Lung (tissue), 11 donors: ENCODE measurements at regions not wholly inside any gene's neighbourhood (a gene's known extent, or its start where the extent isn't known, plus 50 kb on each side); places are given as distances from the start of the nearest gene placed in this dataset.

Source experiments
- ATAC-seq: fragments of 200-7000 bp; cut with Tn5 transposase; one replicate; pipeline ENCODE4 v1.9.1; 2020; ENCODE audit warnings: moderate number of reproducible peaks; ENCODE audit not compliant: insufficient read depth, low FRiP score
- DNase-seq, 3 donors: peaks; one replicate each; pipeline ENCODE4 v3.0.0-alpha.2; 2013 to 2017
- H3K27ac ChIP-seq, 2 donors: one replicate each; pipeline ENCODE4 v1.5.1; 2013; ENCODE audit warnings: mild to moderate bottlenecking in 2 of 2, moderate library complexity in 2 of 2, control low read depth in 1 of 2, inconsistent platforms in 1 of 2, low read depth in 1 of 2, low read length in 1 of 2
- H3K27me3 ChIP-seq, 3 donors: one replicate each; pipeline ENCODE4 v1.5.1; 2013; ENCODE audit warnings: low read length in 2 of 3; ENCODE audit not compliant: control insufficient read depth in 3 of 3, insufficient read depth in 3 of 3
- H3K36me3 ChIP-seq, 4 donors: one replicate each; pipeline ENCODE4 v1.5.1; 2013; ENCODE audit warnings: low read length in 4 of 4, mild to moderate bottlenecking in 1 of 4, moderate library complexity in 1 of 4; ENCODE audit not compliant: control insufficient read depth in 4 of 4, insufficient read depth in 4 of 4
- H3K4me1 ChIP-seq, 5 donors: one replicate each; pipeline ENCODE4 v1.5.1; 2013; ENCODE audit warnings: low read length in 5 of 5, mild to moderate bottlenecking in 2 of 5, moderate library complexity in 1 of 5; ENCODE audit not compliant: control insufficient read depth in 5 of 5, insufficient read depth in 5 of 5
- H3K4me3 ChIP-seq: one replicate; pipeline ENCODE4 v1.5.1; 2013; ENCODE audit warnings: mild to moderate bottlenecking, control low read depth, moderate library complexity
- H3K9ac ChIP-seq, 2 donors: one replicate each; pipeline ENCODE4 v1.5.1; 2013; ENCODE audit warnings: low read length in 2 of 2, control low read depth in 1 of 2; ENCODE audit not compliant: insufficient read depth in 1 of 2
- H3K9me3 ChIP-seq, 4 donors: one replicate each; pipeline ENCODE4 v1.5.1; 2013; ENCODE audit warnings: low read length in 3 of 4, mild to moderate bottlenecking in 1 of 4, moderate library complexity in 1 of 4; ENCODE audit not compliant: control insufficient read depth in 4 of 4, insufficient read depth in 3 of 4
- CTCF ChIP-seq: IDR thresholded peaks from 2 replicates; pipeline ENCODE4 v1.5.1; 2012; ENCODE audit warnings: mild to moderate bottlenecking; ENCODE audit errors: control extremely low read depth, extremely low read depth
- WGBS, 2 donors: extraction: QIAGEN DNeasy Blood & Tissue Kit; methylation state at CpG; one replicate each; pipeline ENCODE4 v1.1.7; 2013; 5-methylcytosine and 5-hydroxymethylcytosine counted together
- donor health status: control.
- donor health status: control.
- donor health status: Bipolar disorder and iron deficiency.
- donor health status: healthy.
- donor health status: DM: yes; HTN: yes; CAD: no.

- Histone ChIP-seq H3K4me3 (no peak overlapping the region), H3K27me3 (peaks cover 0 to 7% (median 0%) of the 10 kb centered on the region in 3 donors), H3K36me3 (no peaks in the 10 kb centered on the region), H3K9ac (no peak overlapping the region), H3K27ac (no peak overlapping the region), H3K9me3 (peaks cover 0 to 4% (median 0%) of the 10 kb centered on the region in 4 donors), H3K4me1 (no peaks in the 10 kb centered on the region)
- ATAC-seq (no peak), DNase-seq (no peak)
- TF ChIP-seq CTCF: no peak
- 60 to 69% methylated on average over 5 of the region's 5 CpGs for WGBS, 2 donors
Measured at GRCh38 chr1:11380500-11380899, 98.5 kb upstream of the DISP3 start.

- Histone ChIP-seq H3K4me3 (no peak overlapping the region), H3K27ac (no peak overlapping the region), H3K27me3 (peaks cover 0 to 12% (median 0%) of the 10 kb centered on the region in 3 donors), H3K9me3 (peaks cover 0 to 4% (median 0%) of the 10 kb centered on the region in 4 donors), H3K9ac (no peak overlapping the region), H3K36me3 (no peaks in the 10 kb centered on the region), H3K4me1 (no peaks in the 10 kb centered on the region)
- DNase-seq: no peak
- no peak for TF ChIP-seq CTCF
- ATAC-seq: no peak
- WGBS, 2 donors: 52 to 55% methylated on average over 10 of the region's 10 CpGs
Measured at GRCh38 chr1:11383553-11384169, 95.3 kb upstream of the DISP3 start.

GRCh38 chr1:11384170-11384554 is 94.8 kb upstream of the DISP3 start:
- Histone ChIP-seq H3K4me3 (no peak overlapping the region), H3K36me3 (no peaks in the 10 kb centered on the region), H3K9ac (no peak overlapping the region), H3K4me1 (no peaks in the 10 kb centered on the region), H3K9me3 (peaks cover 0 to 4% (median 0%) of the 10 kb centered on the region in 4 donors), H3K27ac (no peak overlapping the region), H3K27me3 (peaks cover 0 to 12% (median 0%) of the 10 kb centered on the region in 3 donors)
- DNase-seq (no peak), ATAC-seq (no peak)
- 35 to 47% methylated on average over 6 of the region's 6 CpGs for WGBS, 2 donors
- TF ChIP-seq CTCF: no peak

GRCh38 chr1:11387829-11388228 is 91.1 kb upstream of the DISP3 start:
- ATAC-seq: no peak
- H3K9me3 ChIP-seq: peaks cover 0 to 2% (median 0%) of the 10 kb centered on the region in 4 donors
- no peak for DNase-seq
- no peak for TF ChIP-seq CTCF
- no peak overlapping the region for H3K4me3 ChIP-seq
- H3K27ac ChIP-seq: no peak overlapping the region
- no peak overlapping the region for H3K9ac ChIP-seq
- H3K27me3 ChIP-seq: peaks cover 0 to 13% (median 0%) of the 10 kb centered on the region in 3 donors
- H3K36me3 ChIP-seq: no peaks in the 10 kb centered on the region
- no peaks in the 10 kb centered on the region for H3K4me1 ChIP-seq
- WGBS, 2 donors: 20 to 44% methylated on average over 6 of the region's 6 CpGs
